ENCODE measurements at regions not wholly inside any gene's neighbourhood (a gene's known extent, or its start where the extent isn't known, plus 50 kb on each side); places are given as distances from the start of the nearest gene placed in this dataset.
"Not testable (repeated sequence)": the region's sequence is repeated elsewhere in the genome, so short reads cannot be mapped to it uniquely, and the experiment has no call there.

DNA sequence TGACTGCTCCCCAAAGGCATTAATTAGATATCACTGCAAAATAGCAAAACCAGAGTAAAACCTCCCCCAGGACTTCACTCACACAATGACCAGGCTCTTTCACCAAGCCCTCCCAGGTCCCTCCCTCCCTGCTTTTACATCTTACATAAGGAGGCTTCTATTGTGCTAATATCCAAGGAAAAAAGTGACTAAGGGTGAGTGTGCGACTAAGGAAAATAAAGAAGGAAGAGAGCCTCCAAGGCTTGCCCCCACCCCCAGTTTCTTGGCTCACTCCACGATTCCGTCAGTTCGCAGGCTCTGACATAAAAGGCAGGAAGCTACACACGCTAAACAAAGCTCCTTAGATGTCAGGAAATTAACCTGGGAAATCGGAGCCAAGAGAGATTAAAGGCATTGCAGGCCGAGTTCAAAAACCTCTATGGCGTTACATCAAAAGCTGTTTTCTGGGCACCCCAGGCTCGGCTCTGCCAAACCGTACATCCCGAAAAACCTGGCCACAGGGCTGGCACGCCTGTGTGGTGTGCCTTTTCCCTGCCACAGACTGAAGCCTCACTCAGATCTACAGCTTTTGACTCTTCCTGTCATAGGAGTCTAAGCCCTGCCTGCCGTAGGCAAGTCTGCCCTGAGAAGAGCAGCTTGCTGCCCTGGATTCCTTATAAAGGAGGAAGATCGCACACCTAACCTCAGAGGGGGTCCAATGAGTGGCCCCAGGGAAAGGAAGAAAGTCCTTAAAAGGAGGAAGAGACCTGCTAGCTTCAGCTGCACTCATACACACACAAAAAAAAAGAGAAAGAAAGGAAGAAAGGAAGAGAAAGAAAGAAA lies 67.0 kb upstream of the SERP2 start:
- DNase-seq (ENCODE audit: low spot score), result peak; percentile 57

- DNase-seq (ENCODE audit: low spot score), result no peak
Measured at GRCh38 chr13:44307255-44307654, 66.4 kb upstream of the SERP2 start.

- DNase-seq (ENCODE audit: low spot score), result no peak
Measured at GRCh38 chr13:44307844-44308243, 65.8 kb upstream of the SERP2 start.

DNA sequence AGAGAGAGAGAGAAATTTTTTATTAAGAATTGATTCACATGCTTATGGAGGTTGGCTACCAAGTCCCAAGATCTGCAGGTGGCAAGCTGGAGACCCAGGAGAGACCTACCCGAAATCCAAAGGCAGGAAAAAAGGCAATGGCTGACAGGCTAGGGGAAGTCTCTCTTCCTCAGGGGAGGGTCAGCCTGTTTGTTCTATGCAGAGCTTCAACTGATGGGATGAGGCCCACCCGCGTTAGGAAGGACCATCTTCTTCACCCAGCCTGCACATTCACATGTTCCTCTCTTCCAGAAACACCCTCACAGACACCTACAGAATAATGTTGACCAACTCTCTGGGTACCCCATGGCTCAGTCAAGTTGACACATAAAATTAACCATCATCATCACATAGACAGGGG lies 65.3 kb upstream of the SERP2 start:
- DNase-seq (ENCODE audit: low spot score), result no peak

GRCh38 chr13:44309794-44310757 lies 63.5 kb upstream of the SERP2 start:
- DNase-seq (ENCODE audit: low spot score), result no peak

DNA sequence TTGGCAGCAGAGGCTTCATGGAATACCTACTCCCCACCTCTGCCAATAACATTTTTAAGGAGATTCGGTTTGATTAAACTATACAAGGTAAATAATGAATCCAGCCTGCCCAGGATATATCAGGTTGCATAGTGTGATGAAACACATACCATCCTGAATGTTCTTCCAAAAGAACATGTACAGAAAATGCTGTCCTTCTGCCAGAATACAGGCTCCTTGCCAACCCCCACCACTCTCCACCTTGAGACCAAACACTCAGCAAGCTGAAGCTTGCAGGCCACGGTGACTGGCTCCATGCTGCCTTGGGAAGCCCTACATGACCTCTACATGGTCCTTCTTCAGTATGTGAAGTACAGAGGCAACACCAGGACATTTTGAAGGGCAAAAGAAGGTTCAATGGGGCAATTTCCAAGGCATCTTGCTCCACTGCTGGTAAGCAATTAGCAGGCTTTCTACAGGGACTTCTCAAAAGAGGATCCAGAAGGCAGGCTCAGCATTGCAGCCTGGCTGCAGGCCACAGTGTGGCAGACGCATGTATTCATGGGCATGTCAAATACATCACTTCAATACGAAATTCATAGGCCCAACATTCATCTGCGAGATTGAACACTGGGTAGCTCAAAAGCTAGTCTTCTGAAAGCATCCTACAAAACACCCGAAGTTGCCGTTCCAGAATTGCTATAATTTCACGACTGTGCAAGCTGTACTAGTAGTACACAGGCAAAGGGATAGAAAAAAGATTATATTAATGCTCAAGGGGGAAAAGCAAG lies 62.4 kb upstream of the SERP2 start:
- DNase-seq (ENCODE audit: low spot score), result no peak

DNA sequence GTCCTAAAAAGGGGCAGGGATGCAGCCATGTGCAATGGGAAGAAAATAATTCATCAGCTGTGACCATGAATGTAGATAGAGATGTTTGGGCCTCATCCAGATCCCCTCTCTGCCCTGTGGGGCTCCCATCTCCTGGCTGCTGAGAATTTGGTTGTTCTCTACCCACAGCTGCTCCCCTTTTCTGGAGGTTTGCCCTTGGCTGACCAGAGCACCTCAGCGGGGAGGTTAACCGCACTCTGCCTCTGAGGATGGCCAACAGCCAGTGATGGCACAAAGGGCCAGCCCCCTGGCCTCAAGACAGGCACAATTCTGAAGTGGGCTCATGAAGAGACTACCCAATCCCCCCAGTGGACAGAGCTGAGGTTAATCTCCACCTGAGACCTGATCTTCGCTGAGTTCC lies 61.5 kb upstream of the SERP2 start:
- DNase-seq (ENCODE audit: low spot score), result no peak

DNA sequence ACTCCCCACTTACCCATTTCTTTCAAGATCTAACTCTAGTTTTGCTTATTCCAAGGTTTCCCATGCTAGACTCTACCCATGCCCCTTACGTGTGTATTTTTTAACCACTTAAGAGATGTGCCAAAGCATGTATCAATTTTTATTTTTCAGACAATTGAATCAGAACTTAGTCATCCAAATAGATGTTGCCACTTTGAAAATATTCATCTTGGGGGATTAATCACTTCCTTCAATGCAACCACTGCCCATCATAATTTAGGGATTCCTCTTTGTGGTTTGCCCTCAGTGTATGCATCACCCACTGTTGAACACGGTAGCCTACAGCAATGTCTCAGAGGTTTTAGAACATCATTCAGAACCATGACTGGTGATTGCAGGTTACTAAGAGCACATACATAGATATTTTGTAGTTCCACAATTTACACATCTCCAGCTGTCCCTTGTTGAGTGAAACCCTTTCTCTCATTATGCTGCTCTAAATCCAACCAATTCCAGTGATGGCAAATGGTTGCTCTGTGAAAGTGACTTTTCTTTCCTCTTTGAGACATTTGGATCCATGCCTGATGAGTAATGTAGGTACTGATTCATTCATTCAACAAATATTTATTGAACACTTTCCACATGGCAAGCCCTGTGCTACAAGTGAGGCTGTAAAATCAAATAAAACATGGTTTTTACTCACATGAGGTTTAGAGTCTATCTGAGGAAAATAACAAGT lies 60.6 kb upstream of the SERP2 start:
- no peak for DNase-seq (ENCODE audit: low spot score)

GRCh38 chr13:44313674-44314073 lies 60.0 kb upstream of the SERP2 start:
- no peak for DNase-seq (ENCODE audit: low spot score)

DNA sequence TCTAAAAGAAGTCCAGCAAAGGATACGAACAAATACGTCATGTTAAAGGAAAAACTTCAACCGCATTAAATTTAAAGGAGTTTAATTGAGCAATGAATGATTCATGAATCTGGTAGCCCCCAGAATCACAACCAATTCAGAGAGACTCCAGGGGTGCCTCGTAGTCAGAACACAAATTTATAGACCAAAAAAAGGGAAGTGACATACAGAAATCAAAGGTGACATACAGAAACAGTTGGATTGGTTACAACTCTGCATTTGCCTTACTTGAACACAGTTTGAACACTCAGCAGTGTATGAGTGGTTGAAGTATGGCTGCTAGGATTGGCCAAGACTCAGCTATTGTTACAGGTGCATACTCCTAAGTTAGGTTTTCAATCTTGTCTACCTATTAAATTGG lies 59.5 kb upstream of the SERP2 start:
- DNase-seq (ENCODE audit: low spot score), result not testable (repeated sequence)

DNA sequence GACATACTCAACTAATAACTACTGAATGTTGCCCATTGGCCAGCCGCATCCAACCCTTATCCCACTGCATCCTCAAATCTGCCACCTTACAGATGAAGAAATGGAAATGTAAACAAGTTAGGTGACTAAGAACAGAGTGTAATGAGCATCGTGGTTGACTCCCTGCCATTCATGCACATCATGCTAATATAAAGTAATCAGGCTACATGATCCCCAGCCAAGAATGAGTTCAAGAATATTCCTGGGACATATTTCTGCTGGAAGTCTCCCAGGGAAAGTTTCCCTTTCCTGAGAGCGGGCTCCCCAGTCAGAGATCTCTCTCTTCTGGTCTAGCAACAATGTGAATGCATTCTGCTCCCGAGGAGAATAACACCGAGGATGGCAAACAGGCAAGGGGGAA lies 55.9 kb upstream of the SERP2 start:
- no peak for DNase-seq (ENCODE audit: low spot score)

GRCh38 chr13:44318161-44318560 lies 55.5 kb upstream of the SERP2 start:
- DNase-seq (ENCODE audit: low spot score), result no peak

DNA sequence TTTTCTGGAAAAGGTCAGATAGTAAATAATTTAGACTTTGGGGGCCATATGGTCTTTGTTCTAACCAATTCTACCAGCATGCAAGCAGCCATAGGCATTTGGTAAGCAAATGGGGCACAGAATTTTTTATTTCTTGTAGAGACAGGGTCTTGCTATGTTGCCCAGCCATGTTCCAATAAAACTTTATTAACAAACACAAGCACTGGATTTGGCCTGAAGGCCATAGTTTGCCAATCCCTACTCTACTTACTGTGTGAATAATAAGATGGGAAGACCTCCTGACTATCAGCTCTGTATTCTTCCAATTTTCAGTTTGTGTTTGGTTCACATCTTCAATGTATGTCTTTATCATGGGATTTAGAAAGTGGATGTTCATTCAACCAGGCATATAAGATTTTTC lies 53.0 kb upstream of the SERP2 start:
- no peak for DNase-seq (ENCODE audit: low spot score)

DNA sequence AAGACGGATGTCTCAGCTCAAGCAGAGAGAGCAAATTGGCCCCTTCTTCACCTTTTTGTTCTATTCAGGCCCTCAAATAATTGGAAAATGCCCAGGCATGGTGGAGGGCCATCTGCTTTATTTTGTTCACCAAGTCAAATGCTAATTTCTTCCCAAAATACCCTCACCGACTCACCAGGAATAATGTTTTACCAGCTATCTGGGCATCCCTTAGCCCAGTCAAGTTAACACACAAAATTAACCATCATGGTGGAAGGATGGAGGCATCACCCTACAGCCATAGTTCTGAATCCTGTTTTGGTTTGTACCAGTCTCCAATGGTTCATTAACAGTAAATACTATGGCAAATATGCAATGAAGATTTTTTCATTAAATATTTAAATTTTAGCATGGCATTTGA lies 51.7 kb upstream of the SERP2 start:
- no peak for DNase-seq (ENCODE audit: low spot score)

DNA sequence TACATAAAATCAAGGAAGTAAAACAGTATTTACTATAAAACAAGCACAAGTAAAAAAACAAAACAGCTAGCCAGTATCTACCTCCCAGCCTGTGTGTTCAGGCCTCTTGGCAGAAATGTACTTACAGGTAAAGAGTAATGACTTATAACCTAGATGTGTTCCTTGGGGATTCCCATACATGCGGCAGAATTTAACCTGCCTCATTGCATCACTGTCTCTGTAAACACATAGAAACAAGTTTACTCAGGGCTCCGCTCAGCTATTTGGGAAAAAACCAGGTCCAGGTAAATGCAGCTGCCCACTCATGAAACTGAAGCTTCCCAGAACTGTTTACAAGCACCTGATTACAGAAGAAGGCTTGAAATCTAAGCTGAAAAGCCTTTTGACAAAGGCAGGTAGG lies 50.7 kb upstream of the SERP2 start:
- DNase-seq (ENCODE audit: low spot score), result no peak

DNA sequence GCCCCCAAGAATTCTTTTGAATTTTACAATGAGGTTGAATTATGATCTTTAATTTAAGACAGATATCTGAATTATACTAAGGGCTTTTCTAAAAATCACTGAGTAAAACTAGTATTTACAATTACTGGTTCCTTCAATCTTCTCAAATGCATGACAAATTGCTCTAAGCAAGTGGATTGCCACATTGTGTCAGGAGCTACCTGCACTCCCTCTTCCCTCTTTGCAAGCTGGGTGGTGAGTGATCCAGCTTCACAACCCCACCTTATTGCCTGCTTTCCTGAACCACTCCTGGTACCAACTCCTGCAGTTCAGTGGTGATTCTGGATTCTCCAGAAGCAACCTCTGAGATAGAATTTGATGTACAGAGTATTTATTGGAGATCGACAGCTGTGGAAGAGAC lies 49.9 kb upstream of the SERP2 start:
- no peak for DNase-seq (ENCODE audit: low spot score)
